ENCODE measurements at regions not wholly inside any gene's neighbourhood (a gene's known extent, or its start where the extent isn't known, plus 50 kb on each side); places are given as distances from the start of the nearest gene placed in this dataset.
"Not testable (repeated sequence)": the region's sequence is repeated elsewhere in the genome, so short reads cannot be mapped to it uniquely, and the experiment has no call there.

GRCh38 chr13:99087098-99087953 is 109.5 kb upstream of the DOCK9 start:
- 0 to 1% methylated on average over 16 to 65 of the region's 92 CpGs for WGBS, 2 donors
- peak overlapping the region; percentile 61 to 95 (median 91) for H3K4me3 ChIP-seq
- H3K36me3 ChIP-seq: no peaks in the 10 kb centered on the region
- peak; percentile 78 to 80 for DNase-seq (ENCODE audit: low spot score in 2 of 2)
- peak overlapping the region; percentile 80 to 96 (median 90) for H3K27ac ChIP-seq
- H3K4me1 ChIP-seq: peaks cover 0 to 25% (median 12%) of the 10 kb centered on the region in 4 donors
- no peaks in the 10 kb centered on the region for H3K9me3 ChIP-seq
- H3K27me3 ChIP-seq: no peaks in the 10 kb centered on the region
- TF ChIP-seq EP300 (IDR thresholded peaks at IDR 0.05): peak; percentile 18 to 94
- peak; percentile 23 to 80 for TF ChIP-seq POLR2A (IDR thresholded peaks at IDR 0.05)
- peak in 2 of 5 experiments; percentile 53 to 60 for TF ChIP-seq CTCF (IDR thresholded peaks at IDR 0.05)

- no peak for TF ChIP-seq POLR2A (IDR thresholded peaks at IDR 0.05)
- no peak for TF ChIP-seq CTCF (IDR thresholded peaks at IDR 0.05)
- TF ChIP-seq EP300 (IDR thresholded peaks at IDR 0.05): no peak
- Histone ChIP-seq H3K36me3 (no peaks in the 10 kb centered on the region), H3K4me1 (peaks cover 0 to 25% (median 12%) of the 10 kb centered on the region in 4 donors), H3K4me3 (peak overlapping the region; percentile 61 to 95 (median 91)), H3K27ac (peak overlapping the region; percentile 80 to 96 (median 90)), H3K9me3 (no peaks in the 10 kb centered on the region), H3K27me3 (no peaks in the 10 kb centered on the region)
- peak in 1 of 2 donors; percentile 10 for DNase-seq (ENCODE audit: low spot score in 2 of 2)
- 17 to 19% methylated on average over 16 of the region's 16 CpGs for WGBS, 2 donors
These were observed 110.2 kb upstream of the DOCK9 start for GRCh38 chr13:99087954-99088491.

- no peaks in the 10 kb centered on the region for H3K36me3 ChIP-seq
- H3K4me1 ChIP-seq: no peaks in the 10 kb centered on the region
- H3K27me3 ChIP-seq: no peaks in the 10 kb centered on the region
- TF ChIP-seq EP300 (IDR thresholded peaks at IDR 0.05): no peak
- no peak for TF ChIP-seq POLR2A (IDR thresholded peaks at IDR 0.05)
- TF ChIP-seq CTCF (IDR thresholded peaks at IDR 0.05): no peak
- WGBS, 2 donors: 74 to 77% methylated on average over 3 of the region's 3 CpGs
- H3K27ac ChIP-seq: no peak overlapping the region
- no peak for DNase-seq (ENCODE audit: low spot score in 2 of 2)
- no peak overlapping the region for H3K4me3 ChIP-seq
- H3K9me3 ChIP-seq: no peaks in the 10 kb centered on the region
These were observed 106.7 kb upstream of the UBAC2 start for GRCh38 chr13:99093997-99094396.

GRCh38 chr13:99101831-99102230 is 98.8 kb upstream of the UBAC2 start:
- WGBS, 2 donors: 41 to 42% methylated on average over 5 of the region's 5 CpGs
- H3K4me3 ChIP-seq; H3K9me3 ChIP-seq; H3K27ac ChIP-seq; H3K4me1 ChIP-seq; DNase-seq (ENCODE audit: low spot score in 2 of 2); H3K36me3 ChIP-seq: not testable (repeated sequence)
- peaks cover 0 to 12% of the 10 kb centered on the region in 2 donors for H3K27me3 ChIP-seq

GRCh38 chr13:99103536-99103935 is 97.1 kb upstream of the UBAC2 start:
- no peaks in the 10 kb centered on the region for H3K36me3 ChIP-seq
- DNase-seq (ENCODE audit: low spot score in 2 of 2): no peak
- no peaks in the 10 kb centered on the region for H3K9me3 ChIP-seq
- peaks cover 0 to 12% of the 10 kb centered on the region in 2 donors for H3K27me3 ChIP-seq
- WGBS, 2 donors: 37 to 42% methylated on average over 7 of the region's 7 CpGs
- H3K4me3 ChIP-seq: no peak overlapping the region
- H3K27ac ChIP-seq: no peak overlapping the region
- TF ChIP-seq POLR2A (IDR thresholded peaks at IDR 0.05) (no peak), EP300 (IDR thresholded peaks at IDR 0.05) (no peak), CTCF (IDR thresholded peaks at IDR 0.05) (no peak)
- no peaks in the 10 kb centered on the region for H3K4me1 ChIP-seq
